ENCODE measurements at regions not wholly inside any gene's neighbourhood (a gene's known extent, or its start where the extent isn't known, plus 50 kb on each side); places are given as distances from the start of the nearest gene placed in this dataset.
"Not testable (repeated sequence)": the region's sequence is repeated elsewhere in the genome, so short reads cannot be mapped to it uniquely, and the experiment has no call there.

GRCh38 chr2:116250376-116250775 is 1564.1 kb upstream of the DDX18 start:
- Histone ChIP-seq H3K27ac (no peak overlapping the region), H3K9me3 (peaks cover 0 to 8% (median 0%) of the 10 kb centered on the region in 4 donors), H3K4me3 (no peak overlapping the region), H3K36me3 (no peaks in the 10 kb centered on the region), H3K27me3 (no peaks in the 10 kb centered on the region), H3K4me1 (no peaks in the 10 kb centered on the region)
- no peak for TF ChIP-seq EP300 (IDR thresholded peaks at IDR 0.05)
- no peak for TF ChIP-seq CTCF (IDR thresholded peaks at IDR 0.05)
- no peak for TF ChIP-seq POLR2A (IDR thresholded peaks at IDR 0.05)
- no peak for DNase-seq (ENCODE audit: low spot score in 2 of 2)
- WGBS, 2 donors: 48 to 57% methylated on average over 4 of the region's 4 CpGs

DNA sequence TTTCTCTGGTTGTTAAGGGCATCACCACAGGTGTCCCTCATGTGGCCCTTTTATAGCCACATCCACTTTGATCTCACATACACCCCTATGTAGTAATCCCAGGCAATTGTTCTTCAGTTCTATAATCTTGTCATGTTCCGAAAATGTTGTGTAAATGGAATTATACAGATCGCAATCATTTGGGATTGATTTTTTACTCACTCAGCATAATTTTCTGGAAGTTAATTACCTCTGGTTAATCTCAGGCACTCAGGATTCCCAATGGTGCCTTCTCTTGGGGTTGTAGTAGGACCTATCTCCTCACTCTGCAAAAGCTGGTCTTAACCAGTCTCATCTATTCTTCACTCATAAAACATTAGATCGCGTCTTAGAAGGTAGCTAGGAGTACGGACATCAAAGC is 1549.6 kb upstream of the DDX18 start:
- H3K36me3 ChIP-seq: no peaks in the 10 kb centered on the region
- TF ChIP-seq EP300 (IDR thresholded peaks at IDR 0.05): no peak
- TF ChIP-seq POLR2A (IDR thresholded peaks at IDR 0.05): no peak
- TF ChIP-seq CTCF (IDR thresholded peaks at IDR 0.05): no peak
- WGBS, 2 donors: 90 to 91% methylated on average over 5 of the region's 5 CpGs

GRCh38 chr2:116269040-116269439 is 1545.5 kb upstream of the DDX18 start:
- no peaks in the 10 kb centered on the region for H3K27me3 ChIP-seq
- DNase-seq (ENCODE audit: low spot score in 2 of 2): no peak
- H3K36me3 ChIP-seq: no peaks in the 10 kb centered on the region
- H3K9me3 ChIP-seq: peaks cover 0 to 7% (median 0%) of the 10 kb centered on the region in 4 donors
- no peaks in the 10 kb centered on the region for H3K4me1 ChIP-seq
- 95 to 96% methylated on average over 13 of the region's 13 CpGs for WGBS, 2 donors
- no peak for TF ChIP-seq EP300 (IDR thresholded peaks at IDR 0.05)
- TF ChIP-seq POLR2A (IDR thresholded peaks at IDR 0.05): no peak
- no peak for TF ChIP-seq CTCF (IDR thresholded peaks at IDR 0.05)
- H3K4me3 ChIP-seq: no peak overlapping the region
- H3K27ac ChIP-seq: no peak overlapping the region

More for the DNA sequence above, 1549.6 kb upstream of the DDX18 start:
- H3K27me3 ChIP-seq: no peaks in the 10 kb centered on the region
- no peak overlapping the region for H3K4me3 ChIP-seq
- H3K27ac ChIP-seq: no peak overlapping the region
- no peaks in the 10 kb centered on the region for H3K4me1 ChIP-seq
- no peak for DNase-seq (ENCODE audit: low spot score in 2 of 2)
- H3K9me3 ChIP-seq: peaks cover 0 to 26% (median 0%) of the 10 kb centered on the region in 4 donors

DNA sequence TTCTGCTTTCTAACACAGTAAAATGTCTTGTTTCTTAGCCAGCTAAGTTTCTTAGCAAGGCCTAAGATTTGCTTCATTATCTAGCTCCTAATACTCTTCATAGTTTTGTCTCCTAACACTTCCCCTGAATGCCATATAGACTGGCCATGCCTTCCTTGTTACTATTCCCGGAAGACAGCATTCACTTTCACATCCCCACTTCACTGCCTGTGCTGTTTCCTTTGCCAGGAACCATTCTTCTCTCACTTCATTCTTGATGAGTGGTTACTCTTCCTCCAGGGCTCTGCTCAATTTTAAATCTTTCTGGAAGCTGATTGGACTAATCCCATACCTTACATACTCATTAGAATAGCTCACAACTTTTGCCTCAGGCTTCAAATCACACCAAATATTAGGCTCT is 1510.2 kb upstream of the DDX18 start:
- Histone ChIP-seq H3K27me3 (no peaks in the 10 kb centered on the region), H3K9me3 (no peaks in the 10 kb centered on the region), H3K36me3 (no peaks in the 10 kb centered on the region), H3K4me3 (no peak overlapping the region), H3K4me1 (no peaks in the 10 kb centered on the region), H3K27ac (no peak overlapping the region)
- no peak for DNase-seq (ENCODE audit: low spot score in 2 of 2)
- TF ChIP-seq POLR2A (IDR thresholded peaks at IDR 0.05): no peak
- no peak for TF ChIP-seq CTCF (IDR thresholded peaks at IDR 0.05)
- TF ChIP-seq EP300 (IDR thresholded peaks at IDR 0.05): no peak
- 65 to 77% methylated on average over 1 of the region's 1 CpG for WGBS, 2 donors

DNA sequence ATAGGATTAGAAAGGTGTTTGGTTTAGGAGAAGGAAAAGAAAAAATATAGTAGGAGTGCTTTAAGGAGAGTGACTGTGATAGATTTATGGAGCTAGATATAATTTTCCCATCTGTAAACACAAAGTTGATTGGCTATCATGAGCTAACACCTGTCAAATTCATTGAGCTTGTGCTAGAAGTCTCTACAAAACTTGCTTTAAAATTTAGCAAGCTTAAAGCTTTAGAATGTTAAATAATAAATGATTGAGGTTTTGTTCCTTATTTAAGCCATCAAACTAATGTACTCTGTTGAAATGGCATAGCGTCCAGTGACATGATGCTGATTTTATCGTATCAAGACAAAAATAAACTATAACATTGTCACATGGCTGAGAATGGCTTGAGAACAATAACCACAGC is 1497.4 kb upstream of the DDX18 start:
- Histone ChIP-seq H3K4me1 (no peaks in the 10 kb centered on the region), H3K27me3 (no peaks in the 10 kb centered on the region), H3K9me3 (no peaks in the 10 kb centered on the region), H3K36me3 (no peaks in the 10 kb centered on the region), H3K27ac (no peak overlapping the region), H3K4me3 (no peak overlapping the region)
- no peak for DNase-seq (ENCODE audit: low spot score in 2 of 2)
- 73 to 90% methylated on average over 2 of the region's 2 CpGs for WGBS, 2 donors
- TF ChIP-seq CTCF (IDR thresholded peaks at IDR 0.05) (no peak), EP300 (IDR thresholded peaks at IDR 0.05) (no peak), POLR2A (IDR thresholded peaks at IDR 0.05) (no peak)

DNA sequence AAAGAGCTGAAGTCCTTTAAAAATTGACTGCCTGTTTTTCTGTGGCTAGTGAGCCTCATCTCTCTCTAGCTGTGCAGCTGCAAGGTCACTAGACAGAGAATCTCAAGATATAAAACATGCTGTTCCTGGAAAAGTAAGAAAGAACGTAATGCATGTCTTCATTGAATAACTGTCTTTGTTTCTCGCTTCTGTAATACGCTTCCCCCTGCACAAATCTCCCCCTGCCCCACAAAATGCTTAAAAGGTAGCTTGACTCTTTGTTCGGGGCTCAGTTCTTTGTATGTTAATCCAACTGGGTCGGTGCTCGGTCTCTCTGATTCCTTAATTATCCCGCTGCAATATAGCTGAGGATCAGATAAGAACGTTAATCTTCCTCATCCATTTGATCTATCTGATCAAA is 1495.9 kb upstream of the DDX18 start:
- 70 to 74% methylated on average over 8 of the region's 8 CpGs for WGBS, 2 donors
- not testable (repeated sequence) for H3K36me3 ChIP-seq; H3K4me3 ChIP-seq; H3K9me3 ChIP-seq; H3K27me3 ChIP-seq; DNase-seq (ENCODE audit: low spot score in 2 of 2); H3K4me1 ChIP-seq; H3K27ac ChIP-seq

Measured in tibial nerve (tissue), 4 donors.